ENCODE measurements at regions not wholly inside any gene's neighbourhood (a gene's known extent, or its start where the extent isn't known, plus 50 kb on each side); places are given as distances from the start of the nearest gene placed in this dataset.

DNA sequence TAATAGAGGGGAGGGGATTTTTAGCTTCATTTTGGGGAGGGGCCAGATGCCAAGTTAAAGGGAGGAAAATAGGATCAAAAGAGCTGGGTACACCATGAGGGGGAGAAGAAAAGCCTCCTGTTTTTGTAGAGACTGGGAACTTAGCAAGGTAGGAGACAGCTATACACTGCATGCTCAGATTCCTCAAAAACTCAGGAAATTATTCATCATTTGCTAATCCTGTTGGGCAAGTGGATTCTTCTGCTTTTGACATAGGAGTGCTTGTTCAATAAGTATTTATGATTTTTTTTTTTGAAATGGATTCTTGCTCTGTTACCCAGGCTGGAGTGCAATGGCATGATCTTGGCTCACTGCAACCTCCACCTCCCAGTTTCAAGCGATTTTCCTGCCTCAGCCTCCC lies 73.4 kb downstream of the LYZL2 start:
- Histone ChIP-seq H3K4me3 (ENCODE audit: low read length) (no peak overlapping the region), H3K4me1 (ENCODE audit: low read length) (peaks cover 5% of the 10 kb centered on the region; the same call in 1 of the 2 replicates), H3K27ac (ENCODE audit: low read length) (no peak overlapping the region), H3K9ac (ENCODE audit: low read length) (no peak overlapping the region), H3K4me2 (ENCODE audit: low read length) (no peak overlapping the region), H3K27me3 (ENCODE audit: low read depth, low read length) (no peaks in the 10 kb centered on the region), H3K9me3 (ENCODE audit: insufficient read depth, low read length) (no peaks in the 10 kb centered on the region), H4K20me1 (ENCODE audit: insufficient read depth, low read length) (no peaks in the 10 kb centered on the region), H3K79me2 (ENCODE audit: low read length) (no peaks in the 10 kb centered on the region), H3K36me3 (replicated peaks; ENCODE audit: low read depth, low read length) (no peaks in the 10 kb centered on the region), H2AFZ (ENCODE audit: low read depth, low read length) (no peak overlapping the region)
- TF ChIP-seq, protein P1, sequence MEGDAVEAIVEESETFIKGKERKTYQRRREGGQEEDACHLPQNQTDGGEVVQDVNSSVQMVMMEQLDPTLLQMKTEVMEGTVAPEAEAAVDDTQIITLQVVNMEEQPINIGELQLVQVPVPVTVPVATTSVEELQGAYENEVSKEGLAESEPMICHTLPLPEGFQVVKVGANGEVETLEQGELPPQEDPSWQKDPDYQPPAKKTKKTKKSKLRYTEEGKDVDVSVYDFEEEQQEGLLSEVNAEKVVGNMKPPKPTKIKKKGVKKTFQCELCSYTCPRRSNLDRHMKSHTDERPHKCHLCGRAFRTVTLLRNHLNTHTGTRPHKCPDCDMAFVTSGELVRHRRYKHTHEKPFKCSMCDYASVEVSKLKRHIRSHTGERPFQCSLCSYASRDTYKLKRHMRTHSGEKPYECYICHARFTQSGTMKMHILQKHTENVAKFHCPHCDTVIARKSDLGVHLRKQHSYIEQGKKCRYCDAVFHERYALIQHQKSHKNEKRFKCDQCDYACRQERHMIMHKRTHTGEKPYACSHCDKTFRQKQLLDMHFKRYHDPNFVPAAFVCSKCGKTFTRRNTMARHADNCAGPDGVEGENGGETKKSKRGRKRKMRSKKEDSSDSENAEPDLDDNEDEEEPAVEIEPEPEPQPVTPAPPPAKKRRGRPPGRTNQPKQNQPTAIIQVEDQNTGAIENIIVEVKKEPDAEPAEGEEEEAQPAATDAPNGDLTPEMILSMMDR (IDR thresholded peaks at IDR 0.05; ENCODE audit: low read depth, low read length): no peak
- no peak for TF ChIP-seq EZH2phosphoT487 (IDR thresholded peaks at IDR 0.05; ENCODE audit: low read depth)

DNA sequence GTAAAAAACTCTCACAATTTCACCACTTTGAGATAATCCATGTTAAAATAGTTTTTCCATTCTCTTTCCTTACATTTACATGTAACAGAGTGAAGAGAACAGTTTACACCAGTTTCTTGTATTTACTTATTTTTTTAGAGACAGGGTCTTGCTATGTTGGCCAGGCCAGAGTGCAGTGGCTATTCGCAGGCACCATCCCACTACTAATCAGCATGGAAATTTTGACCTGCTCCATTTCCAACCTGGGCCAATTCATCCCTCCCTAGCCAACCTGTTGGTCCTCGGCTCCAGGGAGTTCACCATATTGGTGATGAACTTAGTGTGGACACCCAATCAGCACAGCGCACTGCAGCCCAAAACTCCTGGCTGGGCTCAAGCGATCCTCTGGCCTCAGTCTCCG lies 74.1 kb downstream of the LYZL2 start:
- Histone ChIP-seq H3K9me3 (ENCODE audit: insufficient read depth, low read length) (no peaks in the 10 kb centered on the region), H3K36me3 (replicated peaks; ENCODE audit: low read depth, low read length) (no peaks in the 10 kb centered on the region), H3K9ac (ENCODE audit: low read length) (no peak overlapping the region), H3K27ac (ENCODE audit: low read length) (no peak overlapping the region), H3K79me2 (ENCODE audit: low read length) (no peaks in the 10 kb centered on the region), H2AFZ (ENCODE audit: low read depth, low read length) (no peak overlapping the region), H3K4me1 (ENCODE audit: low read length) (peaks cover 5% of the 10 kb centered on the region; the same call in 1 of the 2 replicates), H3K4me3 (ENCODE audit: low read length) (no peak overlapping the region), H3K27me3 (ENCODE audit: low read depth, low read length) (no peaks in the 10 kb centered on the region), H4K20me1 (ENCODE audit: insufficient read depth, low read length) (no peaks in the 10 kb centered on the region), H3K4me2 (ENCODE audit: low read length) (no peak overlapping the region)
- no peak for TF ChIP-seq EZH2phosphoT487 (IDR thresholded peaks at IDR 0.05; ENCODE audit: low read depth)
- TF ChIP-seq, protein P1 (IDR thresholded peaks at IDR 0.05; ENCODE audit: low read depth, low read length): no peak

DNA sequence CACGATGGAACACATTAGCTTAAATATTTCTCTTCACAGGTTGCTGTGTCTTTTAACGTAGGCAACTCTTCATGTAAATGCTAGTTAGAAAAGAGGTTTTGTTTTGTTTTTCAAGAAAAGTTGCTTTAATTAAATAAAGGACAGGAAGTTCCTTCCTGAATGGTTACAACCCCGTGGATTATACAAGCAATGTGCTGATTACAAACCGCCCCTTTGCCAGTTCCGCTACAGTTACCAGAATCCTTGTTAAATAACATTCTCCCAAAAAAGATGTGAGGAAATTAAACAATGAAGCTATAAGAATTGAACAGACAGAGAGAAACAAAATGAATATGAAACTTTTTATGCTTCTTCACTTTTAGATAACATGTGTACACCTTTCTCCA lies 75.1 kb downstream of the LYZL2 start:
- TF ChIP-seq, protein P1 (IDR thresholded peaks at IDR 0.05; ENCODE audit: low read depth, low read length): no peak
- TF ChIP-seq EZH2phosphoT487 (IDR thresholded peaks at IDR 0.05; ENCODE audit: low read depth): no peak
- Histone ChIP-seq H4K20me1 (ENCODE audit: insufficient read depth, low read length) (no peaks in the 10 kb centered on the region), H3K4me1 (ENCODE audit: low read length) (peaks cover 5% of the 10 kb centered on the region; the same call in 1 of the 2 replicates), H3K79me2 (ENCODE audit: low read length) (no peaks in the 10 kb centered on the region), H3K9ac (ENCODE audit: low read length) (no peak overlapping the region), H3K36me3 (replicated peaks; ENCODE audit: low read depth, low read length) (no peaks in the 10 kb centered on the region), H3K4me3 (ENCODE audit: low read length) (no peak overlapping the region), H3K27ac (ENCODE audit: low read length) (no peak overlapping the region), H3K4me2 (ENCODE audit: low read length) (no peak overlapping the region), H3K27me3 (ENCODE audit: low read depth, low read length) (no peaks in the 10 kb centered on the region), H3K9me3 (ENCODE audit: insufficient read depth, low read length) (no peaks in the 10 kb centered on the region), H2AFZ (ENCODE audit: low read depth, low read length) (peak overlapping the region; percentile 70; the same call in 1 of the 2 replicates)

DNA sequence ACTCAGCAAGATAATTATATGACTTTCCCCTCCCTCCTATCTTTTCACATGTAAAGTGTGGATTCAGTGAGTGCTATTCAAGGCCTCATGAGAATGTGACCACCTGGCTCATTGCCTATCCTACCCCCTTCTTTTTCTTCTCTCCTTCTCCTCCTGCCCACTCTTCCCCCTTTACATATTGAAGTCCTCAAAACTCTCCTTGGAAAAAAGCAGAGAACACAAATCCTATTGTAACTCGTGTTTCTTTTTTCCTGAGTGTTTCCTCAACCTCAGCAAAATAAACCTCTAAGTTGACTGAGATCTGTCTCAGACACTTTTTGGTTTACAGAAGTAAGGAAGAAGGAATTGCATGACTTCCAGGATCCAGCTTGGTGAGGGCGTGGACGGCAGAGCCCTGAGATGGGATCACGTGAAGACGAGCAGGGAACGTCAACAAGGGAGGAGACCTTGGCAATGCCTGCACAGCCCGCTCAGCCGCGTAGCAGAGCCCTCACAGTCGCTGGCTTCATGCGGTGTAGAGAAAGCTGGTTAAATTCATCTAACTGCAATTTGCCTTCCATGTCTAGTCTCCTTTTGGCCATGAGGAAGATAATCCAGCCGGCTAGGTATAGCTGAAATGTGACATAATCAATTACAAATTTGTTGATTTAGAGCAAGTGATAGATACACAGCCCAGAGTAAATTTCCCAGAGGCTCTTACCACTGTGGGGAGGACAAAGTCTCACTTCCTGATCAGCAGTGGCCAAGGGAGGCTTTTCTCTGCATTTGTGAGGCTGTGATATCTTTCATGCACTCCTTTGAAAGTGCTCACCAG lies 75.7 kb downstream of the LYZL2 start:
- Histone ChIP-seq H2AFZ (ENCODE audit: low read depth, low read length) (peak overlapping the region; percentile 70; the same call in 1 of the 2 replicates), H3K4me2 (ENCODE audit: low read length) (no peak overlapping the region), H3K9me3 (ENCODE audit: insufficient read depth, low read length) (no peaks in the 10 kb centered on the region), H3K27ac (ENCODE audit: low read length) (no peak overlapping the region), H3K4me3 (ENCODE audit: low read length) (no peak overlapping the region), H3K79me2 (ENCODE audit: low read length) (no peaks in the 10 kb centered on the region), H3K36me3 (replicated peaks; ENCODE audit: low read depth, low read length) (no peaks in the 10 kb centered on the region), H3K9ac (ENCODE audit: low read length) (no peak overlapping the region), H4K20me1 (ENCODE audit: insufficient read depth, low read length) (no peaks in the 10 kb centered on the region), H3K4me1 (ENCODE audit: low read length) (peaks cover 5% of the 10 kb centered on the region; the same call in 1 of the 2 replicates), H3K27me3 (ENCODE audit: low read depth, low read length) (no peaks in the 10 kb centered on the region)
- TF ChIP-seq, protein P1 (IDR thresholded peaks at IDR 0.05; ENCODE audit: low read depth, low read length): no peak
- no peak for TF ChIP-seq EZH2phosphoT487 (IDR thresholded peaks at IDR 0.05; ENCODE audit: low read depth)

All from OCI-LY3 (cell line).